GM10266 (cell line): ENCODE measurements at regions not wholly inside any gene's neighbourhood (a gene's known extent, or its start where the extent isn't known, plus 50 kb on each side); places are given as distances from the start of the nearest gene placed in this dataset.
"Not testable (repeated sequence)": the region's sequence is repeated elsewhere in the genome, so short reads cannot be mapped to it uniquely, and the experiment has no call there.

ENCODE experiments used
- DNase-seq: peaks from one replicate; pipeline ENCODE4 v3.0.0; 2012; ENCODE audit errors: extremely low spot score
- TF ChIP-seq, protein P1 (sequence below): IDR thresholded peaks from 2 replicates; pipeline ENCODE4 v1.5.1; 2012; ENCODE audit warnings: mild to moderate bottlenecking, low read depth; ENCODE audit not compliant: control insufficient read depth, insufficient read depth; ENCODE audit errors: missing control alignments

DNA sequence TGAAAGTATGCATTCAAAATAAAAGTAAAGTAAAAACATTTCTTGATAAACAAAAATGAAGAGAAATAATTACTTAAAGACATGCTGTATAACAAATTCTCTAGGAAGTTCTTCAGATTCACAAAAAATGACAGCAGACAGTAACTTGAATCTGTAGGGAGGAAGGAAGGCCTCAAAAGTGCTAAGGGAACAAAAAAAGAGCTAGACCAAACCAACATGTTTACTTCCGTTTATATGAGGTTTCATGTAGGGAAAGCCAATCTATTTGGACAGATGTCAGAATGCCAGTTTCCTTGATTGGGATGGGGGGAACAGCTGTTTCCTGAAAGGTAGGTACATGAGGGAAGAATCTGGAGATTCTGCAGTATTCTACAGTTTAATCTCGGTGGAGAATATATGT is 1244.5 kb downstream of the RPIA start:
- not testable (repeated sequence) for DNase-seq

DNA sequence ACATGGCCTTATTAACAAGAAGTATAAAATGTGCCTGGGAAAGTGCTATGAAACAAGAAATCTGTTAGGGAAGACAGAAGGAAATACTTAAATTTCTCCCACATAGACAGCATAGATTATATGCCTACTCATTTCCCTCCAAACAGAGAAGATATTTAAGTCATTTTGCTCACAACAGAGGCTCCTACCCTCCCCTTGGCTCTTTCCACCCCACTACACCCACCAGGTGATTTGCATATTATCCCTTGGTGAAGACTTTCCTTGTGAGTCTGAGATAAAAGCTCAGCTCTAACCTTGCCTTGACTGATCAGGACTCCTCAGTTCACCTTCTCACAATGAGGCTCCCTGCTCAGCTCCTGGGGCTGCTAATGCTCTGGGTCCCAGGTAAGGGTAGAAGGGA is 1245.1 kb downstream of the RPIA start:
- DNase-seq: not testable (repeated sequence)

DNA sequence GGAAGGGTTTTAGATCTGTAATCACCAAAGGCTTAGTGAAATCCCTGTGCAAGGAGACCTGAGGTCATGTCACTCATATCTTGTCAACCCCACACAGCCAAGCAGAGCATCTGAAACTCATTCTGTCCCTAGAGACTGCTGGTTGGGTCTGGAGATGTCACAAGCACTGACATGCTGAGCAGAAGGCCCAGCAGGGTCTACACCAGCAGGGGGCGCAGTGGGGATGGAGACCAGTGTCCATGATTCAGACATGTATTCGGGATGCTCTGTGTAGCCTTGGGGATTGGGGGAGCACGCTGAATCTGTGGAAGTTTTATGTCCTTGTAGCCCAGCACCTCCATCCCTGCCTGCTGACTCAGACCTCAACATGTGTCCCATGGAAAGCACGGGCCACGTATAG is 1247.3 kb downstream of the RPIA start:
- not testable (repeated sequence) for DNase-seq
- TF ChIP-seq, protein P1, sequence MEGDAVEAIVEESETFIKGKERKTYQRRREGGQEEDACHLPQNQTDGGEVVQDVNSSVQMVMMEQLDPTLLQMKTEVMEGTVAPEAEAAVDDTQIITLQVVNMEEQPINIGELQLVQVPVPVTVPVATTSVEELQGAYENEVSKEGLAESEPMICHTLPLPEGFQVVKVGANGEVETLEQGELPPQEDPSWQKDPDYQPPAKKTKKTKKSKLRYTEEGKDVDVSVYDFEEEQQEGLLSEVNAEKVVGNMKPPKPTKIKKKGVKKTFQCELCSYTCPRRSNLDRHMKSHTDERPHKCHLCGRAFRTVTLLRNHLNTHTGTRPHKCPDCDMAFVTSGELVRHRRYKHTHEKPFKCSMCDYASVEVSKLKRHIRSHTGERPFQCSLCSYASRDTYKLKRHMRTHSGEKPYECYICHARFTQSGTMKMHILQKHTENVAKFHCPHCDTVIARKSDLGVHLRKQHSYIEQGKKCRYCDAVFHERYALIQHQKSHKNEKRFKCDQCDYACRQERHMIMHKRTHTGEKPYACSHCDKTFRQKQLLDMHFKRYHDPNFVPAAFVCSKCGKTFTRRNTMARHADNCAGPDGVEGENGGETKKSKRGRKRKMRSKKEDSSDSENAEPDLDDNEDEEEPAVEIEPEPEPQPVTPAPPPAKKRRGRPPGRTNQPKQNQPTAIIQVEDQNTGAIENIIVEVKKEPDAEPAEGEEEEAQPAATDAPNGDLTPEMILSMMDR: peak; percentile 31

DNA sequence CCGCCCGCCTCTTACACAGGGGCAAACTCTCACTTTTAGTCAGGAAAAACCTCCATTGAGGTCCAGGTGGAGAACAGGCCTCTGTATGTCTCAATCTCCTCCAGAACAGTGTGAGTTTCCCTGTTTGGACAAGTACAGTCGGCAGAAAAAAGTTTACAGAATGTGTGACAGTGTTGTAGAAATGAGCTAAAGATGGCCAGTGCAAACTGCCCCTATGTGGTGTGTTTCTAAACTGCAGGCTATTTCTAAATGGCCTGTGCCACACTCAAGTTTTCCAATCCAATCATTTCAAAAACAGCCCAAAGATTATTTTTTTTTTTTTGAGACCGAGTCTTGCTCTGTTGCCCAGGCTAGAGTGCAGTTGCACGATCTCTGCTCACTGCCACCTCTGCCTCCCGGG is 1252.8 kb downstream of the RPIA start:
- not testable (repeated sequence) for DNase-seq

DNA sequence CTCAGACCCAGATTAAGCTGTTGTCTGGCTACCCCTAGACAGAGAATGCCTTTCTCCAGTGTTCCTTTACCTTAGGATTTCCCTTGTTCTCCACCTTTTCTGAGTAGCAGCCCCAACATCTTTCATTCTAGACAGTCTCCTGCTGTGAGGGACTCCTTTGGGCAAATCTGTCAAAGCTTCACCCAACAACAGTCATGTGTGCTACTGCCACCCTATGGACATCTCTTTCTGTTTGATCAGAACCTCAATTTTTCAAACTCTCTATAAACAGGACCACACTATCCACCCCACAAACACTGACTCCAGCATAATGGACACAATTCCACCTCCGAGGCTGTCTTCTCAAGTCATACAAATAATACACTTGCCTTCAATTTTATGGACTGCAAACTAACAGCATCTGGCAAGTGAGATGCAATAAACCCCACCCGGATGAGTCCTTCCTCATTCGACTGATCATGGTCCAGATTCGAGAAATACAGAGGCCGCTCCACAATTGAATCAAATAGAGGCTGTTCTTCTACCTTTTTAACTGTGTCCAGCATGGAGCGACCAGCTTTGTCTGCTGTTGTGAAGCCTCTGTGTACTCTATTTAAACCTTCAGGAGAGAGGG is 1253.6 kb downstream of the RPIA start:
- not testable (repeated sequence) for DNase-seq

DNA sequence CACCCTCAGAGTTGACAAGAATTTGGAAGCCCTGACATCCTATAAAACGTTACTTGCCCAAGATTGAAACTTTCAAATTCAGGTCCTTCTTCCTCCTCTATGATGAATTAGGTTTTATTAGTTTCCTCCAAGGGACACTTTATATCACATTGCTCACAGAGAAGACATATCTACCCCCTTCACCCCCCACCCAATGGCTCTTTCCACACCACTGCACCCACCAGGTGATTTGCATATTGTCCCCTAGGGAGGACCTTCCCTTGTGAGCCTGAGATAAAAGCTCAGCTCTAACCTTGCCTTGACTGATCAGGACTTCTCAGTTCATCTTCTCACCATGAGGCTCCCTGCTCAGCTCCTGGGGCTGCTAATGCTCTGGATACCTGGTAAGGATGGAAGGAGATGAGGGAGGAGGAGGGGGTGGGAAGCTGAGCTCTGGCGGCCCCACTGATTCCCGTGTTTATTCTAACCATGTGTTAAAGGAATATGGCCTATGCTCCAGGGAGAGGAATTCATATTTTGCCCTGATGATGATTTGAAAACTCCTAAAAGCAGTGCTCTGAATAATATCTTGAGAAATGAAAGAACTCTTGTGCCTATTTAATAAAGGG is 1255.8 kb downstream of the RPIA start:
- not testable (repeated sequence) for DNase-seq

DNA sequence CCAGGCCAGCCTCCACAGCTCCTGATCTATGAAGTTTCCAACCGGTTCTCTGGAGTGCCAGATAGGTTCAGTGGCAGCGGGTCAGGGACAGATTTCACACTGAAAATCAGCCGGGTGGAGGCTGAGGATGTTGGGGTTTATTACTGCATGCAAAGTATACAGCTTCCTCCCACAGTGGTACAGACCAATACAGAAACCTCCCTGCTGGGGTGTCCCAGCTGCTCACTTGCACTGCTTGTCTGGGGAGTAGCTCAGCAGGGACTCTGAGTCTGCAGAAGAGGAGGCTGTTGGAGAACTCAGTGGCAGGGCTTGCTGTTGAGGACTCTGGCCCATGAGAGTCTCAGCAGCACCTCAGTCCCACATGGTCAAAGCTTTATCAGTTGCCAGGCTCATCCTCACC is 1256.6 kb downstream of the RPIA start:
- not testable (repeated sequence) for DNase-seq

DNA sequence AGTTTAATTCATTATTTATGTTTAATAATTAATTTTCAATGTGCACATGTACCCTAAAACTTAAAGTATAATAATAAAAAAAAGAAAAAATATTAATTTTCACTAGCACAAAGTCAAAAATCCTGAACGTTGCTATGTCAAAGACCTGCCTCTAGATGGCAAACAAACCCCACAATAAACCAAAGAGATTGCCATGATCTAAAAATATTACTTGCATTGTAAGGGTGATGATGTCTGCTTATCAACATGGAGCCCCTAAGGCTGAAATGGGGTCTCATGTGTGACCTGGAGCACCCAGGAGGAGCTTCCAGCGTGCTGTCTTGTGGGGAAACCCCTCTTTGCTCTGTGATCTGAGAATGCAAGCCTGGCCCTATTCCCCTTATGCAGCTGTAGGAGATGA is 1259.3 kb downstream of the RPIA start:
- not testable (repeated sequence) for DNase-seq

DNA sequence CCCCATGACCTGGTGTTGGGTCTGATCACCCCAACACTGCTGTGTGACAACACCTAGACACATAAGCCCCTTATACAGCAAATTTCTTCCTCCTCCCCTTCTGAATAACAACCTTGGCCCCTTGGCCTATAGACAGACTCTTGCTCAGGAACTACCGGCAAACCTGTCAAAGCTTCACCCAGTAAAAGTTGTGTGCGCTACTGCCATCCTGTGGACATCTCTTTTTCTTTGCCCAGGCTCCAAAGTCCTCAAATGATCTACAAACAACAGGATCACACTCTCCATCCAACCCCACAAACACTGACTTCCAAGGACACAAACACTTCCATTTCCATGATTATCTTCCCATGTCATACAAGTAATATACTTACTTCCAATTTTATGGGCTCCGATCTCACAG is 1265.8 kb downstream of the RPIA start:
- DNase-seq: peak; percentile 3
- TF ChIP-seq, protein P1: peak; percentile 30

DNA sequence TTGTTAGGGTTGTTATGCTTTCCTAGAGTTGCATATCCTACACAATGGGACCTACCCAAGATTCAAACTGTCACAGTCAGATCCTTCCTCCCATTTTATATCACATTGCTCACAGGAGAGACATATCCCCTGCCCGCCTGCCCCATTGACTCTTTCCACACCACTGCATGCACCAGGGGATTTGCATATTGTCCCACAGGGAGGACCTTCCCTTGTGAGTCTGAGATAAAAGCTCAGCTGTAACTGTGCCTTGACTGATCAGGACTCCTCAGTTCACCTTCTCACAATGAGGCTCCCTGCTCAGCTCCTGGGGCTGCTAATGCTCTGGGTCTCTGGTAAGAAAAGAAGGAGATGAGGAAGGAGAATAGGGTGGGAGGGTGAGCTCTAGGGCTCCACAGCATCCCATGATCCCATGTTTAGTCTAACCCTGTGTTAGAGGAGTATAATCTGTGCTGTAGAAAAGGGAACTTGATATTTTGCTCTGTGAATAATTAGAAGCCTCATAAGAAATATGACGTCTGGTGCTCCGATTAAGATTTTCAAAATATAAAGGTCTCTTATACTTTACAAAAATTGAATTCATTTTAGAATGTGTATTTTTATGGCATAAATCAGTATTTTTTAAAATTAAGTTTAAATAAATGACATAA is 1268.4 kb downstream of the RPIA start:
- DNase-seq: not testable (repeated sequence)

DNA sequence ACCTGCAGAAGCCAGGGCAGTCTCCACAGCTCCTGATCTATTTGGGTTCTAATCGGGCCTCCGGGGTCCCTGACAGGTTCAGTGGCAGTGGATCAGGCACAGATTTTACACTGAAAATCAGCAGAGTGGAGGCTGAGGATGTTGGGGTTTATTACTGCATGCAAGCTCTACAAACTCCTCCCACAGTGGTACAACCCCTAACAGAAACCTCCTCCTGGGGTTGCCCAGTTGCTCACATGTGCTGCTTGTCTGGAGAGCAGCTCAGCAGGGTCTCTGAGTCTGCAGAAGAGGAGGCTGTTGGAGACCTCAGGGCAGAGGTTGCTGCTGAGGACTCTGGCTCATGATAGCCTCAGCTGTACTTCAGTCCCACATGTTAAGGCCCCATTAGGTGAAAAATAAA is 1269.1 kb downstream of the RPIA start:
- DNase-seq: not testable (repeated sequence)

DNA sequence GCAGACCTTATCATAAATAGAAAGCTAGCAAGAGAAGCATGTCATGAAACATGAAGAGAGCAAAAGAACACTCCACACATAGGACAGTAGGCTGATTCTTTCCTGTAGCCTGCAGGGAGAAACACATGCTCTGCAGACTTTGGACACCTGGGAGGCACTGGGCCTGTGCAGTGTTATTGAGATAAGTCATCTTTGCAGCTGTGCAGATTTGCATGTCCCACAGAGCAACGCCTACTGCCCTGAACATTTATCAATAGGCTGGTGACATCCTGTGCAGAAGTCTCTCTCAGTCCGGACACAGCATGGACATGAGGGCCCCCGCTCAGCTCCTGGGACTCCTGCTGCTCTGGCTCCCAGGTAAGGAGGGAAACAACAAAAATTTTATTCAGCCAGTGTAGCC is 1277.1 kb downstream of the RPIA start:
- DNase-seq: not testable (repeated sequence)

DNA sequence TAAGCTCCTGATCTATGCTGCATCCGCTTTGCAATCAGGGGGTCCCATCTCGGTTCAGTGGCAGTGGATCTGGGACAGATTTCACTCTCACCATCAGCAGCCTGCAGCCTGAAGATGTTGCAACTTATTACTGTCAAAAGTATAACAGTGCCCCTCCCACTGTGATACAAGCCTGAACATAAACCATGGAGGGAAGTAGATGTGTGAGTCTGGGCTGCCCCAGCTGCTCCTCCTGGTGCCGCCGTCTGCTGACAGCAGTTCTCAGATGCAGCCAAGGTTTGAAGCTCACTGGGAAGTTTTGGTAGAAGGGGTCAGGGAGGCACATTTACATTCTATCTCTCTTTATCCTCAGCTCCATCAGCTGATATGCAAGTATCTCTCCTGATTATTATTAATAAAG is 1277.7 kb downstream of the RPIA start:
- not testable (repeated sequence) for DNase-seq

DNA sequence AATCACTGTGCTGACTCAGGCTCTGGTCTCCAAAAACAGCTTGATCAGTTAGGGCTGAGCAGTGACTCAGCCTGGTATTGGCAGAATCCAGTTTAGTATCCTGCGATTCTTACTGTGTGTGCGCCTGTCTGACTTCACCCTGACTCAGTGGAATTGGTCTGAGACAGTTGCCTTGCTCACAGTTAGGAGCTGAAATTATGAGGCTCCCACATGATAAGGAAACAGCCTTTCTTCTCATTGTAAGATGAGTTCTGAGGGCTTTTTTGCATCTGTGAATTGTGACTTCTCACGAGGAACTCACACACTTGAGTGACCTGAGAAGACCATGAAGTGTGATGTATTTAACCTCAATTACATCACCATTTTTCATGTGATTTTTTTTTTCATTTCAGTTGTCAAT is 1282.4 kb downstream of the RPIA start:
- not testable (repeated sequence) for DNase-seq

DNA sequence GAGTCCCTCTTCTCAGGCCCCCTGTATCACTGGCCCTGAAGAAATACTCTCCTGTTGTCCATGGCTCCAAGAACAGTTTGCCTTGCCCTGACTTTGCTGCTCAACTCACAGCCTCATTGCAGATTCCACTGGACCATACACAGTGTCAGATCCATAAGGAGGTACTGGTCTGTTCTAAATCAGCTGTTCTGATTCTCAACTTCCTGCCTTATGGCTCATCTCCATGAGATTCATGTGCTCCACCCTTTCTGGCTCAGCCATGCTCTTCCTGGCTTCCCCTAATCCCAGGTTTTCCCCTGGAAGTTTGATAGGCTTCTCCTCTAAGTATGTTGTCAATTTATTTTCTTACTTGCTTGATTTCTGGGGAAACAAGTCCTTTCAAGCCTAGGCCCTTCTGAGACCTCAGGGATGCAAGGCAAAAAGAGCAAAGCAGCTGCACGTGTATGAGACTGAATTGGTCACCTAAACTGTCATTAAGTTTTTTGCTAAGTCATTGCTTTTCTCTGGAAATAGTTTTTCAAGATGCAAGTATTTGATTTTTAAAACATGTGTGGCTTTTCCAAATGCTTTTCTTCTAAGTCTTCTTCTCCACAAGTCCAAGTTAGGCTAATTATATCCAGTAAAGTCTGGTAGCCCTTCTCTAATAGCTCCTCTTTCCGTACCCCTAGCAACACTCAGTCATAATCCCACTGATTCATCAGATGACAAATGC is 1288.5 kb downstream of the RPIA start:
- DNase-seq: not testable (repeated sequence)

DNA sequence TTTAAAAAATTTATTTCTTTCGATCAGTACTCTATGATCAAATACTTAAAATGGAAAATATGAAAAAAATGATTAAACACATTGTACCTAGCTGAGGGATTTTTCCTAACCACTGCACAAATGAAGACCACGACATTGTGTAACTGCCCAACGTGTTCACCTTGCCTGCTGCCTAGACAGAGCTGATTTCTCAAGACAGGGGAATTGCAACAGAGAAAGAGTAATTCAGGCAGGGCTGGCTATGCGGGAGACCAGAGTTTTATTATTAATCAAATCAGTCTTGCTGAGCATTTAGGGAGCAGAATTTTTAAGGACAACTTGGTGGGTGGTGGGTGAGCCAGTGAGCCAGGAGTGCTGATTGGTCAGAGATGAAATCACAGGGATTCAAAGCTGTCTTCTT is 1290.8 kb downstream of the RPIA start:
- DNase-seq: not testable (repeated sequence)

DNA sequence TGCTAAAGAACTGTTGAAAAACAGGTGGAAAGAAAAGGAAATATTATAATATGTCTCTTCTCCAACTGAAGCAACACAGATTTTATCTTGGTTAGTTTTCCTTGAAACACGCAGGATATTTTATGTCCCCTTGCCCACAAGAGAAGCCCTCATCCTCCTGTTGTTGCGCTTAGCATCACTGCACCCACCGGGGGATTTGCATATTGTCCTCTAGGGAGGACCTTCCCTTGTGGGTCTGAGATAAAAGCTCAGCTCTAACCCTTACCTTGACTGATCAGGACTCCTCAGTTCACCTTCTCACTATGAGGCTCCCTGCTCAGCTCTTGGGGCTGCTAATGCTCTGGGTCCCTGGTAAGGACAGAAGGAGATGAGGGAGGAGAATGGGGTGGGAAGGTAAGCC is 1294.2 kb downstream of the RPIA start:
- DNase-seq: not testable (repeated sequence)

DNA sequence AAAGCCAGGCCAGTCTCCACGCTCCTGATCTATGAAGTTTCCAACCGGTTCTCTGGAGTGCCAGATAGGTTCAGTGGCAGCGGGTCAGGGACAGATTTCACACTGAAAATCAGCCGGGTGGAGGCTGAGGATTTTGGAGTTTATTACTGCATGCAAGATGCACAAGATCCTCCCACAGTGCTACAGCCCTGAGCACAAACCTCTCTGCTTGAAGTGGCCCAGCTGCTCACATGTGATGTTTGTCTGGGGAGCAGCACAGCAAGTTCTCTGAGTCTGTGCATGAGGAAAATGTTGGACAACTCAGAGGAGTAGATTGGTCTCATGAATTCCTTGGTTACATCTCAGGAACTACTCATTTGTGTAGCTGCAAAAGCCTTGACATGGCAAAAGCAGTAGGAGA is 1295.1 kb downstream of the RPIA start:
- not testable (repeated sequence) for DNase-seq

DNA sequence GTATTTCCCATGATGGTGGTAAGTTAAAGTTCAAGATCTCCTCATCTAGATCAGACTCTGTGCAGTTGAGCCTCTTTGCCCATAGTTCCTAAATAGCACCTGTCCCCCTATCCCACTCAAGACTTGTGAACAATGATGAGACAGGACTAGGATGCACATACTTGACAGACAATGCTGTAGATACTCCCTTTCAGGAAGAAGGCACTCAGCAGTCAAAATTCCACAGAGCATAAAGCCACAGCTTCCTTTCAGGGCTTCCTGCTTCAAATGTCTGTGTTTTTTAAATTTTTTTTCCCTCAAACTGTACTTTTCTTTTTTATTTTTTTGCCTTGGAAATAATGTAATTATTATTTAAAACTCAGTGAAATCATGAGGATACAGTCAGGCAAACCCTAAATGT is 1305.3 kb downstream of the RPIA start:
- not testable (repeated sequence) for DNase-seq
